Myocyte (in vitro differentiated cells): ENCODE measurements at regions not wholly inside any gene's neighbourhood (a gene's known extent, or its start where the extent isn't known, plus 50 kb on each side); places are given as distances from the start of the nearest gene placed in this dataset.

ENCODE experiments used
- DNase-seq: peaks from one replicate; pipeline ENCODE4 v3.0.0-alpha.2; 2012; ENCODE audit warnings: low read depth

DNA sequence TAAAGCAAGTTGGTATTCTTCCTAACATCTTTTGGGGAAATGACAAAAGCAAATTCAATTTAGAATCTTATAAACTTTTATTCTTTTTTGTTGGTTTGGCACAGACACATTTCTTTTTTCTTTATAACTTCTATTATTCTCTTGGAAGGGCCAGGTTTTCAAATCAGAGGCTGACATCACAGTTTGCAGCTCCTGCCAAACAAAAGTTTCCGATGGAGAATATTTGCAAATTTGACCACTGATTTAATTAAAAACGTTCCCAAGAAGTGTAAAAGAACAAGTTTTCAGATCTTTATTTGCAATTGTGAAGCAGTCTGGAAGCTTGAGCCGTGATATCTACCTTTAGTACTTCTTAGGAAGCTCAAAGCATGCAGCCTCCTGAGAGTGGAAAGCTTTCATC lies 53.8 kb upstream of the CD83 start:
- DNase-seq = no peak

GRCh38 chr6:14065350-14065749 lies 52.2 kb upstream of the CD83 start:
- no peak for DNase-seq

- peak; percentile 77 for DNase-seq
Observed at GRCh38 chr6:14066782-14067406, 50.7 kb upstream of the CD83 start.

GRCh38 chr6:14067656-14068055 lies 49.9 kb upstream of the CD83 start:
- no peak for DNase-seq
